ENCODE measurements at regions not wholly inside any gene's neighbourhood (a gene's known extent, or its start where the extent isn't known, plus 50 kb on each side); places are given as distances from the start of the nearest gene placed in this dataset.
"Not testable (repeated sequence)": the region's sequence is repeated elsewhere in the genome, so short reads cannot be mapped to it uniquely, and the experiment has no call there.

DNA sequence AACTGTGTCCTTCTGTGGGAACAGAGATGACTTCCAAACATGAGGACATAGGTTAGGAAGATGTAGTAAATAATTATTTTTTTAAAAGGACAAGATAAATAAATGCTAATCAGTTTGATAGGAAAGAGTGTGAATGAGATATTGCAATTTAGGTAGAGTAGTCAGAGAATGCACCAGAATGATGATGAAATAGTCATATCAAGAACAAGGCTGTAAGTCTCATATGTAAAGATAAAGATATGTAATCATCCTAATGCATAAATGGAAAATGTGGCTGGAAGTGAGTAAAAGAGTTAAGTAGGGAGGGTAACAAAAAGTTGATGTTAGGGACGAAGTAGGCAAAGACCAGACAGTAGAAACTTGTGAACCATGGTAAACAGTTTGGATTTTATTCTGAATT is 1041.7 kb upstream of the MIR17HG start:
- no peak for DNase-seq

GRCh38 chr13:90307136-90307535 is 1040.4 kb upstream of the MIR17HG start:
- DNase-seq = no peak

- no peak for DNase-seq
Observed at GRCh38 chr13:90308249-90308648, 1039.2 kb upstream of the MIR17HG start.

DNA sequence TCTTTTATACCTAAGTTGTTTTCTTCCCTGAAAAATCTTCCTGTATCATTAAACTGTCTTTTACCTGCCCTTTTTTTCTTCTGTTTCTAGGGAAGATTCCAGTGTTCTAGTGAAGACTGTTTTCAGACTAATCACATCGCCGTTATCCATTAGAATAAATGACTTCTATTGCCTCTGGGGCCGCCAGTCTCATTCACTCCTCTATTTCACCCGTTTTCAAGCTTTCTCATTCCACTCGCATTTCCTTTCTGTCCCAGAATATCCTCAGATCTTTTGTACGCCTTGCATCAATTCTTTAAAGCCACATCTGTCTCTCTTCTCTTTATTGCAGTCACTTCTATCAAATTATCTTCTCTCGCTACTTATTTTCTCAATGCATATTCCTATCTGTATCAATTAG is 1035.6 kb upstream of the MIR17HG start:
- DNase-seq = no peak

GRCh38 chr13:90315061-90315460 is 1032.4 kb upstream of the MIR17HG start:
- no peak for DNase-seq

DNA sequence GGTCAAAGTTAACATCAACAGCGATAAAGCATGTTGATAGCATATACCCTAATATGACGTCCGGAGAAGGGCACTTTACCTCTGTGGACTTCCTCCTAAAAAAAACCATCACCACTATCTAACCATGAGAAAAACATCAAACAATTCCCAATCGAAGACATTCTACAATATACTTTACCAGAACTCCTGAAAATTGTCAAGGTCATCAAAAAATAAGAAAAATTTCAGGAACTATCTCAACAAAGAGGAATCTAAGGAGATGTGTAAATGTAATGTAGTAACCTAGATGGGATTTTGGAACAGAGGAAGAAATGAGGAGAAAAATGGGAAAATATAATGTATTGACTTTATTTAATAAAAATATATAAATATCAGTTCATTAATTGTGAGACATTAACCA is 1026.8 kb upstream of the MIR17HG start:
- no peak for DNase-seq

DNA sequence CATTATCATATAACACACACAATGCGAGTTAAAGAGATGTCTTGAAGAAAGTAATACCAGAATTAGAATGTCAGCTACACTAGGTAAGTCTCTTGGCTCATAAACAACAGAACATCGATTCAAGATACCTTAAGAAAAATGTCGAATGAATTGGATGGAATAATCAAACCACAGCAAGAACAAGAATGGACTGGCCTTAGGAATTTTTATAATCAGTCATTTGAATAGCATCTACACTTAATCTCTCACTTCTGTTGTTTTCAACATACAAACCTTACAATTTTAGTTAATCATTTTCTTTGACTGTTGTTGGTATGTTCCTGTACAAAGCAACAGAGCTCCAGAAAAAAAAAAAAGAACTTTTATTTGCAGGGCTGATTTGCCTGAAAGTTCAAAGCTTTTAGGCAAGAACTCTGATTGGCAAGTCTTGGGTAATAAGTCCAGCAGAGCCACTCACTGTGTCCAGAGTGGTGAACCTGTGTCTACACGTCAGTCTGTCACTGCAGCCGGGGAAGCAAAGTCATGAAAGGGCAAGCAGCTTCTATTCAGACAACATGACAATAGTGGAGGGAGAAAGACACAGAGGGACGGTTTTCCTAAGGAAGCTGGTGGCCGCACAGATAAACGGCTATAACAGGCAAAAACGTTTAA is 1026.1 kb upstream of the MIR17HG start:
- DNase-seq = no peak

DNA sequence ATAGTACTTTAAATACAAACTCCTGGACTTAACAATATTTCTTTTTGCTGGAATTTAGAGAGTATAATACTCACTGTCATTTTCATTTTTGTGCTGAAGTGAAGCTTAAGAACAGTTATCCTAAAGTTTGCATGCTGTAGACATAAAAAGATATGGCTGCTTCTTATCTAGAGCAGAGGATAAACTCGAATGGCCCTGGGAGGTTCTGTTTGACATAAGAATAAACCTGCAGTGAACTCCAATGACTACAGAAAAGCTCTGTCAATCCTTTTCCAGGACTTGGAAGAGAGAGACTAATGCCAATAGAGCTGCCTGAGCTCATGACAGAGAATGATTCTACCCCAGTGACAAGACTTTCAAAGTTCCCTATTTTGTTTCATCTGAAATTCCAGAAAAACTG is 1017.8 kb upstream of the MIR17HG start:
- DNase-seq = no peak

- DNase-seq = no peak
Observed at GRCh38 chr13:90331974-90332373, 1015.5 kb upstream of the MIR17HG start.

DNA sequence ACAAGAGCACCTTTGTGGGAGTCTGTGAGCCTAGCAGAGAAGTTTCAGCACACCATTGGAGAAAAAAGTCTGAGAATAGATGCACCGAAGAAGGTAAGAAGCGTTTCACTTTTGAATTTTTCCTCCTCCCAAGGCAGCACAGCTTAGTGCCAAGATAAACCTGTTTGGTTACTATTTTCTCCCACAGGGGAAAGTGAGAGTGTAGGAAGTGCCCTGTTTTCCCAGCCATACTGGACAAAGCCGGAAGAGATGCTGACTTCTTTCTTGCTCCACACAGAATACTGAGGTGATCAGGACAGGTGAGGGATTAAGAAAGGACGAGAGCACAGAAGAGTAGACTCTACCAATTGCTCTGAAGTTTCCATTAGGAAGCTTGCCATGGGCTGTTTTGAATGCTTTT is 1011.0 kb upstream of the MIR17HG start:
- no peak for DNase-seq

DNA sequence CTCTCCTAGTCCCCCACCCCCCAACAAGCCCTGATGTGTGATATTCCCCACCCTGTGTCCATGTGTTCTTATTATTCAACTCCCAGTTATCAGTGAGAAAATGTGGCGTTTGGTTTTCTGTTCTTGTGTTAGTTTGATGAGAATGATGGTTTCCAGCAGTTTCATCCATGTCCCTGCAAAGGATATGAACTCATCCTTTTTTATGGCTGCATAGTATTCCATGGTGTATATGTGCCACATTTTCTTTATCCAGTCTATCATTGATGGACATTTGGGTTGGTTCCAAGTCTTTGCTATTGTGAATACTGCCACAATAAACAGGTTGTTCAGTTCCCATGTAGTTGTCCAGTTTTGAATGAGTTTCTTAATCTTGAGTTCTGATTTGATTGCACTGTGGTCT is 1006.1 kb upstream of the MIR17HG start:
- DNase-seq = not testable (repeated sequence)

DNA sequence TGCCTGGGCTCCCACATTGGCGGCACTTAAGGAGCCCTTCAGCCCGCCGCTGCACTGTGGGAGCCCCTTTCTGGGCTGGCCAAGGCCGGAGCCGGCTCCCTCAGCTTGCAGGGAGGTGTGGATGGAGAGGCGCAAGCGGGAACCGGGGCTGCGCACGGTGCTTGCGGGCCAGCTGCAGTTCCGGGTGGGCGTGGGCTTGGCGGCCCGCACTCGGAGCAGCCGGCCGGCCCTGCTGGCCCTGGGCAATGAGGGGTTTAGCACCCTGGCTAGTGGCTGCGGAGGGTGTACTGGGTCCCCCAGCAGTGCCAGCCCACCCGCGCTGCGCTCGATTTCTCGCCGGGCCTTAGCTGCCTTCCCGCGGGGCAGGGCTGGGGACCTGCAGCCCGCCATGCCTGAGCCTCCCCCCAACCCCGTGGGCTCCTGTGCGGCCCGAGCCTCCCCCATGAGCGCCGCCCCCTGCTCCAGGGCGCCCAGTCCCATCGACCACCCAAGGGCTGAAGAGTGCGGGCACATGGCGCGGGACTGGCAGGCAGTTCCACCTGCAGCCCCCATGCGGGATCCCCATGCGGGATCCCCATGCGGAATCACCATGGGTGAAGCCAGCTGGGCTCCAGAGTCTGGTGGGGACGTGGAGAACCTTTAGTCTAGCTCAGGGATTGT is 998.9 kb upstream of the MIR17HG start:
- not testable (repeated sequence) for DNase-seq

DNA sequence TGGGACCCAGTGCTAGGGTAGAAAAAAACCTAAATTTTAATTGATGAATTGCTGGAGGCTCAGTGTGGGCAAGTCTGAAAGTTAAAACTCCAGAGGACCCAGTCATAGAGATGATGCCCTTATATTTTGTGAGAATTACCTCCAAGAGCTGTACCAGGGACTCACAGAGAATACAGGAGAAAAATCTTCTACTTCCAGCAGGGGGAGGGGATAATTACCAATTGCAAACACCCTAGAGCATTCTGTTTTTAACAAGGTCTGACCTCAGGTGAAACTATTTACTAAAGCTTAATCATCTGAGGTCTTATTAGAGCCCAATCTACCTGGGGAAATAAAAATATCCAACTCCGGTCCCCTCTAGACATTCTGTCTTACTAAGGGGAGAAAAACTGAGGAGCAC is 994.7 kb upstream of the MIR17HG start:
- no peak for DNase-seq

DNA sequence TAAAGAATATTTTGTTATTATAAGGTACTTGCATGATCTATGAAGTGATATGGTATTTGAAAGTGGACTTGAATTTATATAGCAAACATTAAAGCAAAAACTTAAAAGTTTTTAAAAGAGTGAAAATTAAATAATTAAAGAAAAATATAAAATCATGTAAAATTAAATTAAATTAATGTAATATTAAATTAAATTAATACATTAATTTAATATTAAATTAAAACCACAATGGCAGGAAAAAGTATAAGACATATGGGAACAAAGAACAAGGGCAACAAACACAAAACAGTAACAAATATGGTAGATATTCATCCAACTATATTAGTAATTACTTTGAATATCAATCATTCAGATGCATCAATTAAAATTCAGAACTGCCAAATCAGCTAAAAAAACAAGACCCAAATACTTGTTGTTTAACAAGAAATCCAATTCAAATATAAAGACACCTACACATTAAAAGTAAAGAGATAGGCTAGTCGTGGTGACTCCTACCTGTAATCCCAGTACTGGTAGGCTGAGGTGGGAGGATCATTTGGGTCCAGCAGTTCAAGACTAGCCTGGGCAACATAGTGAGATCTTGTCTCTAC is 992.2 kb upstream of the MIR17HG start:
- no peak for DNase-seq

GRCh38 chr13:90360785-90361184 is 986.7 kb upstream of the MIR17HG start:
- DNase-seq = no peak

DNA sequence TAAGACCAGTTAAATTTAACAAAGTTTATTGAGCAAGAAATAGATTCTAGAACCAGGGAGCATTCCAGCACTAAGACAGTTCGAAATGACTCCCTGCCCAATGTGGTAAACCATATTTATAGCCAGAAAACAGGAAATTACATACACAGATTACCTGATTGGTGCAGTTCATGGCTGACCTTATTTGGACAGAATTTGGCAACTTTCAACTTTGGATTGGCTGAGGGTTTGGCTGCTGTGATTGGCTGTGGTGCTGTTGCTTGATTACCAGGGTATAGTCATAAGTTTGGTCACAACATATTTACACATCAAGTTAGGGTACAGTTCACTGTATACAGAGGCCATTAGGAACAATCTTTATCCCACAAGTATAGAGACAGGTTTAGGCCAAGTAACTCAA is 984.8 kb upstream of the MIR17HG start:
- DNase-seq = no peak

DNA sequence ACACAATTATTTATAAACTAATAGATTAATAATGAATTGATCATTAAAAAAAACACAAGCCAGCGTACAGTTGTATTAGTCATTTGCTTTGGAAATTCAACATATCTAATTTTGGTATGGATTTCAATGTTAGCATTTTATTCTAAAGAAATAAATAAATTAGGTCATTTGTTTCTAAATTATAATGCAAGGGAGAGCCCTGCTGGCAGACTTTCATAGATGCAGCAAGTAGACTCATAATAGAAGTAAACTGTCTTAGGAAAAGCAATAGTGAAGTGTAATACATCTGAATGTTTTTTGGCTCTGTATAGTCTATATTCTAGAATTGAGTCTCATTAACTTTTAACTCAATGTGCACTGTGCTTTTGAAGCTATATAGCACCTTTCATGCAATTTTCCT is 982.4 kb upstream of the MIR17HG start:
- no peak for DNase-seq

GRCh38 chr13:90374168-90374567 is 973.3 kb upstream of the MIR17HG start:
- DNase-seq = no peak

DNA sequence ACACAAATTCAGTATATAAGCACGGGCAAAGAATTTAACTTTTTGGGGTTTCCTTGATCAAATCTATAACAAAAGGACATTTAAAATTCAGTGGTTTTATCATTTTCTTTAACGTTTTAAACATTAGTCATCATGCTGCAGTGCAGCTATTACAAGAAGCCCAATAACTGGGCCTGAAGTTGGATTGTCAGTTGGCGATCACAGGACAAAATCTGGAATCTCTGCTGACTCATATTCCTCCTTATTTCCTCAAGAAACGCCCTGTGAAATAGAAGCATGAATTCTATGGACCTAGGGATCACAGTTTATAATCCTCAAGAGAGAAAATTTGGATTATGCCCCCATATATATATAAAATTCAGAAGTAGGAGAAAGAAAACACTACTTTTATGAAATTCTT is 971.6 kb upstream of the MIR17HG start:
- DNase-seq = no peak

GRCh38 chr13:90382425-90382824 is 965.1 kb upstream of the MIR17HG start:
- no peak for DNase-seq

- DNase-seq = no peak
Observed at GRCh38 chr13:90385781-90386489, 961.6 kb upstream of the MIR17HG start.

DNA sequence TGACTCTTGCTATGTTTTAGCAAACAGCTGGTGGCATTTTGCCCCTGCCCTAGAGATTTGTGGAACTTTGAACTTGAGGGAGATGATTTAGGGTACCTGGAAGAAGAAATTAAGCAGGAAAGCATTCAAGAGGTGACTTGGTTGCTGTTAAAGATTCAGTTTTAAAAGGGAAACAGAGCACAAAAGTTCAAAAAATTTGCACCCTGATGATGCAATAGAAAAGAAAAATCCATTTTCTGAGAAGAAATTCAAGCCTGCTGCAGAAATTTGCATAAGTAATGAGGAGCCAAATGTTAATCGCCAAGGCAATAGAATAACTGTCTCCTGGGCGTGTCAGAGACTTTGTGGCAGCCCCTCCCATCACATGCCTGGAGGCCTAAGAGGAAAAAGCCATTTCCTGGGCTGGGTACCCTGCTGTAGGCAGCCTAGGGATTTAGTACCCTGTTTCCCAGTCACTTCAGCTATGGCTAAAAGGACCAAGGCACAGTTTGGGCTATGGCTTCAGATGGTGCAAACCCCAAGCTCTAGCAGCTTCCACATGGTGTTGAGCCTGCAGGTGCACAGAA is 958.5 kb upstream of the MIR17HG start:
- DNase-seq = no peak

- no peak for DNase-seq
Observed at GRCh38 chr13:90389537-90389936, 958.0 kb upstream of the MIR17HG start.

DNA sequence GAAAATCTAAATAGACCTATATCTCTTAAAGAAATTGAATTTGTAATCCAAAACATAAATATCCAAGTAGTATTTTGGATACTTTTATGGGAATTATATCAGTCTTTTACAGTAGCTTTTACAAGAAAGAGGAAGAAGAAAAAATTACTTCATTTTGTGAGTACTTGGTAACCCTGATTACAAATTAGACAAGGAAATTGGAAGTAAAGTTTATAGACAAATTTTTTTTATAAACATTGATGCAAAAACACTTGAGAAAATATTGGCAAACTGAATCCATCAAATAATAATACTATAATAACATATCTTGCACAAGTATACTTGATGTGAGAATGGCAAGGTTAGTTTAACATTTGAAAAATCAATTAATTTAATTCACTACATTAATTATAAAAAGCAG is 954.1 kb upstream of the MIR17HG start:
- DNase-seq = no peak

Measured in AML-193 (cell line).